Neural cell (in vitro differentiated cells): ENCODE measurements at regions not wholly inside any gene's neighbourhood (a gene's known extent, or its start where the extent isn't known, plus 50 kb on each side); places are given as distances from the start of the nearest gene placed in this dataset.

ENCODE experiments used
- H2AFZ ChIP-seq: fragments of 200-600, 300-800 bp; sonication (generic), shearing (Covaris generic); 2 replicates; pipeline ENCODE4 v1.6.0; 2014; ENCODE audit warnings: low read depth, mild to moderate bottlenecking, antibody characterized with exemption, low read length, moderate library complexity
- H3F3A ChIP-seq: fragments of 200-600 bp; shearing (Covaris generic); 2 replicates; pipeline ENCODE4 v1.6.1; 2016; ENCODE audit warnings: mild to moderate bottlenecking, moderate library complexity, mixed read lengths, antibody characterized with exemption, low read length; ENCODE audit not compliant: insufficient read depth, poor library complexity, severe bottlenecking
- H3K27ac ChIP-seq: fragments of 200-600, 300-800 bp; sonication (generic), shearing (Covaris generic); 2 replicates; pipeline ENCODE4 v1.5.1; 2014; ENCODE audit warnings: mild to moderate bottlenecking, low read length, moderate library complexity
- H3K27me3 ChIP-seq: fragments of 300-800, 200-600 bp; sonication (generic), shearing (Covaris generic); 2 replicates; pipeline ENCODE4 v1.6.0; 2014; ENCODE audit warnings: mild to moderate bottlenecking, low read depth, low read length, moderate library complexity; ENCODE audit not compliant: insufficient read depth
- H3K36me3 ChIP-seq: fragments of 300-800, 200-600 bp; sonication (generic), shearing (Covaris generic); 2 replicates; pipeline ENCODE4 v1.5.1; 2014; ENCODE audit warnings: mild to moderate bottlenecking, antibody characterized with exemption, low read length, moderate library complexity; ENCODE audit not compliant: insufficient read depth
- H3K4me2 ChIP-seq: fragments of 300-800, 200-600 bp; sonication (generic), shearing (Covaris generic); 2 replicates; pipeline ENCODE4 v1.6.0; 2014; ENCODE audit warnings: mild to moderate bottlenecking, low read length
- H3K4me3 ChIP-seq: fragments of 300-800, 200-600 bp; sonication (generic), shearing (Covaris generic); 2 replicates; pipeline ENCODE4 v1.5.1; 2014; ENCODE audit warnings: mild to moderate bottlenecking, low read length, moderate library complexity
- H3K79me2 ChIP-seq: fragments of 200-600 bp; shearing (Covaris generic); replicated peaks from 2 replicates; pipeline ENCODE4 v1.6.0; 2014; ENCODE audit warnings: mild to moderate bottlenecking, low read length, moderate library complexity; ENCODE audit not compliant: insufficient read depth
- H3K9ac ChIP-seq: fragments of 300-800, 200-600 bp; sonication (generic), shearing (Covaris generic); 2 replicates; pipeline ENCODE4 v1.6.1; 2016; ENCODE audit warnings: mild to moderate bottlenecking, low read length, mixed read lengths
- H3K9me2 ChIP-seq: fragments of 200-600 bp; shearing (Covaris generic); 2 replicates; pipeline ENCODE4 v1.6.1; 2016; ENCODE audit warnings: mild to moderate bottlenecking, low read length, mixed read lengths; ENCODE audit not compliant: insufficient read depth
- H3K9me3 ChIP-seq: fragments of 200-600, 300-800 bp; sonication (generic), shearing (Covaris generic); 2 replicates; pipeline ENCODE4 v1.6.1; 2016; ENCODE audit warnings: mild to moderate bottlenecking, mixed run types, low read length, moderate library complexity, mixed read lengths
- H4K20me1 ChIP-seq: fragments of 200-600 bp; shearing (Covaris generic); 2 replicates; pipeline ENCODE4 v1.6.1; 2016; ENCODE audit warnings: mild to moderate bottlenecking, mixed run types; ENCODE audit not compliant: insufficient read depth
- EP300 ChIP-seq: fragments of 450-650 bp; conservative IDR thresholded peaks from 2 replicates; pipeline ENCODE4 v1.6.1; 2014; ENCODE audit warnings: antibody characterized with exemption, mild to moderate bottlenecking, moderate library complexity; ENCODE audit not compliant: poor library complexity, severe bottlenecking
- EZH2 ChIP-seq: fragments of 200-600, 300-800 bp; shearing (Covaris generic), sonication (generic); IDR thresholded peaks from 2 replicates; pipeline ENCODE4 v1.6.1; 2014; ENCODE audit warnings: antibody characterized with exemption, low read length, borderline replicate concordance, mild to moderate bottlenecking; ENCODE audit not compliant: insufficient read depth, poor library complexity, severe bottlenecking
- MXI1 ChIP-seq: fragments of 450-650 bp; conservative IDR thresholded peaks from 2 replicates; pipeline ENCODE4 v1.6.1; 2014; ENCODE audit warnings: antibody characterized with exemption, mild to moderate bottlenecking; ENCODE audit not compliant: poor library complexity, severe bottlenecking
- POLR2AphosphoS5 ChIP-seq: IDR thresholded peaks from 2 replicates; pipeline ENCODE4 v1.6.1; 2012
- RAD21 ChIP-seq: fragments of 450-650 bp; conservative IDR thresholded peaks from 2 replicates; pipeline ENCODE4 v1.6.1; 2014; ENCODE audit warnings: antibody characterized with exemption, mild to moderate bottlenecking, moderate library complexity
- SMC3 ChIP-seq: fragments of 450-650 bp; conservative IDR thresholded peaks from 2 replicates; pipeline ENCODE4 v1.6.1; 2014; ENCODE audit warnings: antibody characterized with exemption, mild to moderate bottlenecking, moderate library complexity; ENCODE audit not compliant: poor library complexity
- TAF1 ChIP-seq: IDR thresholded peaks from 2 replicates; pipeline ENCODE4 v1.6.1; 2012; ENCODE audit warnings: low read depth
- TF ChIP-seq, protein P1 (sequence below): fragments of 450-650 bp; IDR thresholded peaks from 2 replicates; pipeline ENCODE4 v1.5.1; 2014; ENCODE audit warnings: antibody characterized with exemption, mild to moderate bottlenecking, moderate library complexity; ENCODE audit not compliant: poor library complexity, severe bottlenecking
- TF ChIP-seq, protein P2 (sequence below): IDR thresholded peaks from 2 replicates; pipeline ENCODE4 v1.6.1; 2012; ENCODE audit warnings: borderline replicate concordance

DNA sequence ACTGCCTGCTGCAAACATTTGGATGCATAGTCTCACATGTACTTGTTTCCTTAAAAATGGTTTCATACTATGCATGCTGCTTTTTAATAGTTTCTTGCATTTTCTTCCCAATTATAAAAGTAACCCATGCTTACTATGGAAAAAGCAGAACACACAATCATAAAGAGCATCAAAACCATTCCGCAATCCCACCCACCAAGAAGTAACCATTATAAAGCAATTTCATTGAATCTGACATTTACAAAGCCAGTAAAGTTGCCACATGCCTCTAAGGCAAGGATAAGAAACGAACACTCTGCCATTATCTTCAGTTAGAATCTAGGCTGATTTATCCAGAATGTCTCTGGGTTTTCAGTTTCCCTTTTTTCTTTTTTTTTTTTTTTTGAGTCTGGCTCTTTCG is 92.7 kb upstream of the OSMR start:
- Histone ChIP-seq H3K27me3 (no peaks in the 10 kb centered on the region), H3K9me3 (no peaks in the 10 kb centered on the region), H3K36me3 (no peaks in the 10 kb centered on the region), H2AFZ (no peak overlapping the region), H3K9me2 (no peaks in the 10 kb centered on the region), H3K79me2 (no peaks in the 10 kb centered on the region), H3K9ac (no peak overlapping the region), H3F3A (no peaks in the 10 kb centered on the region), H3K4me3 (no peak overlapping the region), H3K4me2 (no peak overlapping the region), H3K27ac (no peak overlapping the region), H4K20me1 (no peaks in the 10 kb centered on the region)
- TF ChIP-seq EZH2 (no peak), POLR2AphosphoS5 (no peak), TAF1 (no peak), MXI1 (no peak), EP300 (no peak), SMC3 (no peak), RAD21 (no peak)
- TF ChIP-seq, protein P1, sequence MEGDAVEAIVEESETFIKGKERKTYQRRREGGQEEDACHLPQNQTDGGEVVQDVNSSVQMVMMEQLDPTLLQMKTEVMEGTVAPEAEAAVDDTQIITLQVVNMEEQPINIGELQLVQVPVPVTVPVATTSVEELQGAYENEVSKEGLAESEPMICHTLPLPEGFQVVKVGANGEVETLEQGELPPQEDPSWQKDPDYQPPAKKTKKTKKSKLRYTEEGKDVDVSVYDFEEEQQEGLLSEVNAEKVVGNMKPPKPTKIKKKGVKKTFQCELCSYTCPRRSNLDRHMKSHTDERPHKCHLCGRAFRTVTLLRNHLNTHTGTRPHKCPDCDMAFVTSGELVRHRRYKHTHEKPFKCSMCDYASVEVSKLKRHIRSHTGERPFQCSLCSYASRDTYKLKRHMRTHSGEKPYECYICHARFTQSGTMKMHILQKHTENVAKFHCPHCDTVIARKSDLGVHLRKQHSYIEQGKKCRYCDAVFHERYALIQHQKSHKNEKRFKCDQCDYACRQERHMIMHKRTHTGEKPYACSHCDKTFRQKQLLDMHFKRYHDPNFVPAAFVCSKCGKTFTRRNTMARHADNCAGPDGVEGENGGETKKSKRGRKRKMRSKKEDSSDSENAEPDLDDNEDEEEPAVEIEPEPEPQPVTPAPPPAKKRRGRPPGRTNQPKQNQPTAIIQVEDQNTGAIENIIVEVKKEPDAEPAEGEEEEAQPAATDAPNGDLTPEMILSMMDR = no peak
- TF ChIP-seq, protein P2, sequence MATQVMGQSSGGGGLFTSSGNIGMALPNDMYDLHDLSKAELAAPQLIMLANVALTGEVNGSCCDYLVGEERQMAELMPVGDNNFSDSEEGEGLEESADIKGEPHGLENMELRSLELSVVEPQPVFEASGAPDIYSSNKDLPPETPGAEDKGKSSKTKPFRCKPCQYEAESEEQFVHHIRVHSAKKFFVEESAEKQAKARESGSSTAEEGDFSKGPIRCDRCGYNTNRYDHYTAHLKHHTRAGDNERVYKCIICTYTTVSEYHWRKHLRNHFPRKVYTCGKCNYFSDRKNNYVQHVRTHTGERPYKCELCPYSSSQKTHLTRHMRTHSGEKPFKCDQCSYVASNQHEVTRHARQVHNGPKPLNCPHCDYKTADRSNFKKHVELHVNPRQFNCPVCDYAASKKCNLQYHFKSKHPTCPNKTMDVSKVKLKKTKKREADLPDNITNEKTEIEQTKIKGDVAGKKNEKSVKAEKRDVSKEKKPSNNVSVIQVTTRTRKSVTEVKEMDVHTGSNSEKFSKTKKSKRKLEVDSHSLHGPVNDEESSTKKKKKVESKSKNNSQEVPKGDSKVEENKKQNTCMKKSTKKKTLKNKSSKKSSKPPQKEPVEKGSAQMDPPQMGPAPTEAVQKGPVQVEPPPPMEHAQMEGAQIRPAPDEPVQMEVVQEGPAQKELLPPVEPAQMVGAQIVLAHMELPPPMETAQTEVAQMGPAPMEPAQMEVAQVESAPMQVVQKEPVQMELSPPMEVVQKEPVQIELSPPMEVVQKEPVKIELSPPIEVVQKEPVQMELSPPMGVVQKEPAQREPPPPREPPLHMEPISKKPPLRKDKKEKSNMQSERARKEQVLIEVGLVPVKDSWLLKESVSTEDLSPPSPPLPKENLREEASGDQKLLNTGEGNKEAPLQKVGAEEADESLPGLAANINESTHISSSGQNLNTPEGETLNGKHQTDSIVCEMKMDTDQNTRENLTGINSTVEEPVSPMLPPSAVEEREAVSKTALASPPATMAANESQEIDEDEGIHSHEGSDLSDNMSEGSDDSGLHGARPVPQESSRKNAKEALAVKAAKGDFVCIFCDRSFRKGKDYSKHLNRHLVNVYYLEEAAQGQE = no peak

DNA sequence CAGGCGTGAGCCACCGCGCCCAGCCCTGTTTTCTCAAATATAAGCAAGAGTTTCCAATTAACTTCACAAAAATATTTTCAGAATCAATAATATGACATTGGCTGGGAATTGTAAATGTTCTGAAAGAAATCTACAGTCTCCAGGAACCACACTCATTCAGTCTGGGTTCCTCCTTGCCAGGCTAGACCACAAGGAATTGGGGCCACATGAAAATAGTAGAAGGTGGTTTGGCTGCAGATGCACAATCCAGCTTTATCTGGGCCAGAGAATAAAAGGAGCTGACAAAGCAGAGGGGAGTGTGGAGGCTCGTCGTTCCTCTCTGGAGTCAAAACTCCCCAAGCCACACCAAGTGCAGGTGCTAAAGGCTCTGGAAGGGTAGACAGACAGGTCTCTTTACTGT is 92.0 kb upstream of the OSMR start:
- H4K20me1 ChIP-seq = no peaks in the 10 kb centered on the region
- H3K27ac ChIP-seq = no peak overlapping the region
- no peaks in the 10 kb centered on the region for H3K27me3 ChIP-seq
- no peaks in the 10 kb centered on the region for H3F3A ChIP-seq
- TF ChIP-seq, protein P2 = no peak
- TF ChIP-seq SMC3 = no peak
- no peak for TF ChIP-seq EP300
- no peaks in the 10 kb centered on the region for H3K36me3 ChIP-seq
- H3K9ac ChIP-seq = no peak overlapping the region
- H3K9me3 ChIP-seq = no peaks in the 10 kb centered on the region
- H3K4me3 ChIP-seq = no peak overlapping the region
- no peaks in the 10 kb centered on the region for H3K79me2 ChIP-seq
- no peaks in the 10 kb centered on the region for H3K9me2 ChIP-seq
- H3K4me2 ChIP-seq = no peak overlapping the region
- H2AFZ ChIP-seq = no peak overlapping the region
